Activated T-cell treated with anti-CD3 and anti-CD28 coated beads, Interleukin-2, amount 50 U/mL, for 72 hours (primary cell): ENCODE measurements at regions not wholly inside any gene's neighbourhood (a gene's known extent, or its start where the extent isn't known, plus 50 kb on each side); places are given as distances from the start of the nearest gene placed in this dataset.

ENCODE experiments used
- ATAC-seq, 2 donors: fragments of 150-1000 bp; cut with Tn5 transposase; replicated peaks in 1 of 2; 2 replicates each; pipeline ENCODE4 v1.10.0; 2021; ENCODE audit warnings: moderate library complexity in 2 of 2, mild to moderate bottlenecking in 1 of 2
- DNase-seq, 2 donors: peaks; one replicate each; pipeline ENCODE4 v3.0.0; 2021 to 2022; ENCODE audit warnings: mixed read lengths in 1 of 2
- H3K27ac Mint-ChIP-seq: one replicate; pipeline ENCODE4 v1.8.0; 2022; ENCODE audit warnings: mild to moderate bottlenecking, moderate library complexity, mixed read lengths
- H3K27me3 Mint-ChIP-seq: one replicate; pipeline ENCODE4 v1.8.0; 2022; ENCODE audit warnings: low read depth, mixed read lengths
- H3K36me3 Mint-ChIP-seq, 2 donors: one replicate each; pipeline ENCODE4 v1.8.0; 2022; ENCODE audit warnings: mixed read lengths in 2 of 2, mild to moderate bottlenecking in 1 of 2; ENCODE audit not compliant: insufficient read depth in 2 of 2
- H3K4me1 Mint-ChIP-seq: one replicate; pipeline ENCODE4 v1.8.0; 2022; ENCODE audit warnings: low read depth, mixed read lengths
- H3K4me3 Mint-ChIP-seq, 2 donors: one replicate each; pipeline ENCODE4 v1.8.0; 2022; ENCODE audit warnings: mild to moderate bottlenecking in 2 of 2, mixed read lengths in 2 of 2, moderate library complexity in 2 of 2
- H3K9me3 Mint-ChIP-seq, 2 donors: one replicate each; pipeline ENCODE4 v1.8.0; 2022; ENCODE audit warnings: mixed read lengths in 2 of 2

- no peak overlapping the region for H3K4me3 Mint-ChIP-seq
- DNase-seq (no peak), ATAC-seq (no peak)
- H3K27me3 Mint-ChIP-seq: peaks cover 37% of the 10 kb centered on the region
- peaks cover 0 to 1% of the 10 kb centered on the region in 2 donors for H3K9me3 Mint-ChIP-seq
- H3K27ac Mint-ChIP-seq: no peak overlapping the region
- no peaks in the 10 kb centered on the region for H3K36me3 Mint-ChIP-seq
- peaks cover 15% of the 10 kb centered on the region for H3K4me1 Mint-ChIP-seq
Measured at GRCh38 chr15:95987886-95988573, 342.5 kb upstream of the NR2F2 start.

GRCh38 chr15:95988574-95988887 is 342.0 kb upstream of the NR2F2 start:
- peaks cover 0 to 1% of the 10 kb centered on the region in 2 donors for H3K9me3 Mint-ChIP-seq
- H3K4me1 Mint-ChIP-seq: peaks cover 15% of the 10 kb centered on the region
- no peak overlapping the region for H3K27ac Mint-ChIP-seq
- peaks cover 35% of the 10 kb centered on the region for H3K27me3 Mint-ChIP-seq
- H3K4me3 Mint-ChIP-seq: no peak overlapping the region
- no peaks in the 10 kb centered on the region for H3K36me3 Mint-ChIP-seq
- ATAC-seq (no peak), DNase-seq (no peak)

GRCh38 chr15:95989392-95989791 is 341.1 kb upstream of the NR2F2 start:
- Mint-ChIP-seq H3K27ac (no peak overlapping the region), H3K4me3 (no peak overlapping the region), H3K4me1 (peaks cover 15% of the 10 kb centered on the region), H3K36me3 (no peaks in the 10 kb centered on the region), H3K27me3 (peaks cover 35% of the 10 kb centered on the region), H3K9me3 (no peaks in the 10 kb centered on the region)
- ATAC-seq (no peak), DNase-seq (no peak)

- H3K4me1 Mint-ChIP-seq: peaks cover 15% of the 10 kb centered on the region
- no peaks in the 10 kb centered on the region for H3K36me3 Mint-ChIP-seq
- peaks cover 28% of the 10 kb centered on the region for H3K27me3 Mint-ChIP-seq
- DNase-seq (peak; percentile 7 to 19), ATAC-seq (peak; percentile 39 to 42)
- no peak overlapping the region for H3K27ac Mint-ChIP-seq
- no peak overlapping the region for H3K4me3 Mint-ChIP-seq
- H3K9me3 Mint-ChIP-seq: no peaks in the 10 kb centered on the region
Measured at GRCh38 chr15:95990833-95991232, 339.7 kb upstream of the NR2F2 start.

- Mint-ChIP-seq H3K27me3 (peaks cover 29% of the 10 kb centered on the region), H3K27ac (no peak overlapping the region), H3K9me3 (peaks cover 0 to 1% of the 10 kb centered on the region in 2 donors), H3K4me3 (no peak overlapping the region), H3K36me3 (peaks cover 0 to 2% of the 10 kb centered on the region in 2 donors), H3K4me1 (peaks cover 12% of the 10 kb centered on the region)
- ATAC-seq (no peak), DNase-seq (no peak)
Measured at GRCh38 chr15:95994418-95994817, 336.1 kb upstream of the NR2F2 start.

- no peak for DNase-seq
- peaks cover 0 to 1% of the 10 kb centered on the region in 2 donors for H3K9me3 Mint-ChIP-seq
- no peak for ATAC-seq
- peaks cover 0 to 2% of the 10 kb centered on the region in 2 donors for H3K36me3 Mint-ChIP-seq
- H3K4me3 Mint-ChIP-seq: no peak overlapping the region
- H3K4me1 Mint-ChIP-seq: peaks cover 7% of the 10 kb centered on the region
- no peak overlapping the region for H3K27ac Mint-ChIP-seq
- peaks cover 20% of the 10 kb centered on the region for H3K27me3 Mint-ChIP-seq
Measured at GRCh38 chr15:95995375-95996168, 334.9 kb upstream of the NR2F2 start.

- Mint-ChIP-seq H3K27me3 (peaks cover 14% of the 10 kb centered on the region), H3K4me3 (no peak overlapping the region), H3K27ac (no peak overlapping the region), H3K4me1 (peaks cover 5% of the 10 kb centered on the region), H3K9me3 (peaks cover 0 to 1% of the 10 kb centered on the region in 2 donors), H3K36me3 (peaks cover 0 to 2% of the 10 kb centered on the region in 2 donors)
- ATAC-seq (peak; percentile 43 to 50), DNase-seq (peak; percentile 1 to 25)
Measured at GRCh38 chr15:95996494-95996893, 334.0 kb upstream of the NR2F2 start.

GRCh38 chr15:95998935-95999334 is 331.6 kb upstream of the NR2F2 start:
- H3K9me3 Mint-ChIP-seq: peaks cover 0 to 1% of the 10 kb centered on the region in 2 donors
- peaks cover 14% of the 10 kb centered on the region for H3K27me3 Mint-ChIP-seq
- no peak overlapping the region for H3K4me3 Mint-ChIP-seq
- no peak for ATAC-seq
- DNase-seq: no peak
- H3K4me1 Mint-ChIP-seq: peaks cover 5% of the 10 kb centered on the region
- H3K36me3 Mint-ChIP-seq: peaks cover 0 to 2% of the 10 kb centered on the region in 2 donors
- no peak overlapping the region for H3K27ac Mint-ChIP-seq

GRCh38 chr15:96002890-96003859 is 327.3 kb upstream of the NR2F2 start:
- DNase-seq (no peak), ATAC-seq (no peak)
- Mint-ChIP-seq H3K9me3 (peaks cover 3 to 5% of the 10 kb centered on the region in 2 donors), H3K27ac (no peak overlapping the region), H3K4me1 (no peaks in the 10 kb centered on the region), H3K36me3 (no peaks in the 10 kb centered on the region), H3K27me3 (peaks cover 24% of the 10 kb centered on the region), H3K4me3 (no peak overlapping the region)

- DNase-seq (no peak), ATAC-seq (no peak)
- peaks cover 38% of the 10 kb centered on the region for H3K27me3 Mint-ChIP-seq
- peaks cover 3 to 4% of the 10 kb centered on the region in 2 donors for H3K9me3 Mint-ChIP-seq
- no peak overlapping the region for H3K4me3 Mint-ChIP-seq
- H3K36me3 Mint-ChIP-seq: no peaks in the 10 kb centered on the region
- no peak overlapping the region for H3K27ac Mint-ChIP-seq
- H3K4me1 Mint-ChIP-seq: no peaks in the 10 kb centered on the region
Measured at GRCh38 chr15:96005906-96006305, 324.6 kb upstream of the NR2F2 start.

- H3K27ac Mint-ChIP-seq: no peak overlapping the region
- peaks cover 49% of the 10 kb centered on the region for H3K27me3 Mint-ChIP-seq
- no peaks in the 10 kb centered on the region for H3K4me1 Mint-ChIP-seq
- ATAC-seq (no peak), DNase-seq (no peak)
- H3K9me3 Mint-ChIP-seq: peaks cover 5 to 6% of the 10 kb centered on the region in 2 donors
- no peaks in the 10 kb centered on the region for H3K36me3 Mint-ChIP-seq
- H3K4me3 Mint-ChIP-seq: no peak overlapping the region
Measured at GRCh38 chr15:96011136-96011535, 319.4 kb upstream of the NR2F2 start.

- ATAC-seq (no peak), DNase-seq (no peak)
- no peaks in the 10 kb centered on the region for H3K4me1 Mint-ChIP-seq
- no peak overlapping the region for H3K27ac Mint-ChIP-seq
- H3K27me3 Mint-ChIP-seq: peaks cover 22% of the 10 kb centered on the region
- H3K4me3 Mint-ChIP-seq: no peak overlapping the region
- H3K9me3 Mint-ChIP-seq: peaks cover 2 to 4% of the 10 kb centered on the region in 2 donors
- no peaks in the 10 kb centered on the region for H3K36me3 Mint-ChIP-seq
Measured at GRCh38 chr15:96014939-96015338, 315.6 kb upstream of the NR2F2 start.

GRCh38 chr15:96019114-96019513 is 311.4 kb upstream of the NR2F2 start:
- peaks cover 15% of the 10 kb centered on the region for H3K27me3 Mint-ChIP-seq

More at GRCh38 chr15:96019114-96019513, 311.4 kb upstream of the NR2F2 start:
- Mint-ChIP-seq H3K4me1 (no peaks in the 10 kb centered on the region), H3K4me3 (no peak overlapping the region), H3K9me3 (peaks cover 0 to 4% of the 10 kb centered on the region in 2 donors), H3K27ac (no peak overlapping the region), H3K36me3 (no peaks in the 10 kb centered on the region)
- DNase-seq (no peak), ATAC-seq (no peak)
